ENCODE measurements at regions not wholly inside any gene's neighbourhood (a gene's known extent, or its start where the extent isn't known, plus 50 kb on each side); places are given as distances from the start of the nearest gene placed in this dataset.
"Not testable (repeated sequence)": the region's sequence is repeated elsewhere in the genome, so short reads cannot be mapped to it uniquely, and the experiment has no call there.

DNA sequence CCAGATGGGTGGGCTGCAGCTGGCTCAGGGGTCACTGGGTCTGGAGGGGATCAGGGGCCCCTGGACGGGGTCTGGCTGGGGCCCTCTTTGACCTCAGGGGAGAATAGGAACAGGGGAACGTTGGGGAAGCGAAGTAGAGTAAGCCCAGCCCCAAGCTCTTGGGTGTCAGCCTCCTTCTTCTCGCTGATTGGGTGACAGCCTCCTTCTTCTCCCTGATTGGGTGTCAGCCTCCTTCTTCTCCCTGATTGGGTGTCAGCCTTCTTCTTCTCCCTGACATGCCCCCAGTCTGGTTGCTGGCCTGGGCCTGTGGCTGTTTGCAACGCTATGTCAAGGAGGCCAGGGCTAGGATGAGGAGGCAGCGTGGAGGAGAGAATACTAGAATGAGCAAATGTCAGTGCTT, 76.7 kb upstream of the CASZ1 start:
- DNase-seq = no peak
- CTCF ChIA-PET = no interaction called here
- Mint-ChIP-seq H3K36me3 (ENCODE audit: low read depth) (no peaks in the 10 kb centered on the region), H3K4me3 (no peak overlapping the region), H3K27ac (no peak overlapping the region), H3K27me3 (peaks cover 18% of the 10 kb centered on the region), H3K9me3 (no peaks in the 10 kb centered on the region), H3K4me1 (no peaks in the 10 kb centered on the region)
- POLR2A ChIA-PET = no interaction called here

DNA sequence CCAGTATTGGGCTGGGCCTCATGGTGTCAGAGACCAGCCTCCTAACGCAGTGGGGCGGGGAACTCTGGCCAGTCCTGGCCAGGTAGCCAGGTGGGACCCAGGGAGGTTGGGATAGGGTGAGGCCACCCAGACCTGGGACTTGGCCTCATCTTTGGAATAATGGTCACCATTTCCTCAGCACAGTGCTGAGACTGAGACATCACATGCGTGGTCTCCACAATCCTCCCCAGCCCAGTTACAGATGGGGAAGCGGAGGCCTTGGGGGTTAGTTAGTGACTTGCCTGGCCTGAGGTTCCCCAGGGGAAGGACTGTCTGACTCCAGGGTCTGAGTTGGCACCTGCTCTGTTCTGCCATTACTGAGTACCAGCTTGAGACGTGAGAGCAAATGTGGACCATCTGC, 77.9 kb upstream of the CASZ1 start:
- Mint-ChIP-seq H3K9me3 (no peaks in the 10 kb centered on the region), H3K4me1 (no peaks in the 10 kb centered on the region), H3K27me3 (peaks cover 9% of the 10 kb centered on the region), H3K27ac (no peak overlapping the region), H3K36me3 (ENCODE audit: low read depth) (no peaks in the 10 kb centered on the region), H3K4me3 (no peak overlapping the region)
- ChIA-PET CTCF (no interaction called here), POLR2A (no interaction called here)
- no peak for DNase-seq

GRCh38 chr1:10877894-10878293, 81.4 kb upstream of the CASZ1 start:
- H3K4me1 Mint-ChIP-seq = no peaks in the 10 kb centered on the region
- H3K27ac Mint-ChIP-seq = no peak overlapping the region
- no peak for DNase-seq
- H3K4me3 Mint-ChIP-seq = no peak overlapping the region
- ChIA-PET CTCF (interaction anchor here (0.6 to 1.8 kb wide), 4 partner anchors 37 to 383 kb away, joined by 3 to 5 read pairs (median 4); no protein-coding TSS in a partner anchor), POLR2A (no interaction called here)
- H3K36me3 Mint-ChIP-seq (ENCODE audit: low read depth) = no peaks in the 10 kb centered on the region
- no peaks in the 10 kb centered on the region for H3K9me3 Mint-ChIP-seq
- peaks cover 4% of the 10 kb centered on the region for H3K27me3 Mint-ChIP-seq

DNA sequence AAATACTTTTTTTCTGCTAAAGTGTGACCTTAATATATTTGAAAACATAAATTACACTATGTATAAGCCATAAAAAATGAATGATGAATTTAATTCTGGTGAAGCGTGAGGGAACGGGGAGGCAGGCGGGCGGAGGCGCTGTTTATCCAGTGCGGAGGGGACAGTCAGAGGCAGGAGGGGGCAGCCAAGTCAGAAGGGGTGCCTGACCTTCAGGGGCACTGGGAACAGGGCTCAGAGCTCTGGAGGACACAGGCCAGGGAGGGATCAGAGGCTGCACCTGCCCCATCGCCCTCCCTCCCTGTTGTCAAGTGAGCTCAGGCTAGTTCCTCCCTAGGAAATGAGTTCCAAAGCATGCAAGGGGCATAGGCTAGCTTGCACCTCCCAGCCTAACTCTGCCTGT, 82.0 kb upstream of the CASZ1 start:
- no peak overlapping the region for H3K4me3 Mint-ChIP-seq
- POLR2A ChIA-PET = no interaction called here
- no peaks in the 10 kb centered on the region for H3K36me3 Mint-ChIP-seq (ENCODE audit: low read depth)
- no peaks in the 10 kb centered on the region for H3K9me3 Mint-ChIP-seq
- no peaks in the 10 kb centered on the region for H3K4me1 Mint-ChIP-seq
- no peak for DNase-seq
- CTCF ChIA-PET = interaction anchor here (0.6 to 1.8 kb wide), 4 partner anchors 37 to 383 kb away, joined by 3 to 5 read pairs (median 4); no protein-coding TSS in a partner anchor
- H3K27me3 Mint-ChIP-seq = peaks cover 4% of the 10 kb centered on the region
- H3K27ac Mint-ChIP-seq = no peak overlapping the region

- no peaks in the 10 kb centered on the region for H3K4me1 Mint-ChIP-seq
- ChIA-PET POLR2A (no interaction called here), CTCF (interaction anchor here (0.6 to 1.0 kb wide), 2 partner anchors 21 to 585 kb away, joined by 3 to 4 read pairs; no protein-coding TSS in a partner anchor)
- H3K9me3 Mint-ChIP-seq = no peaks in the 10 kb centered on the region
- H3K36me3 Mint-ChIP-seq (ENCODE audit: low read depth) = no peaks in the 10 kb centered on the region
- H3K4me3 Mint-ChIP-seq = no peak overlapping the region
- no peak for DNase-seq
- H3K27me3 Mint-ChIP-seq = peaks cover 4% of the 10 kb centered on the region
- no peak overlapping the region for H3K27ac Mint-ChIP-seq
Measured at GRCh38 chr1:10880063-10880462, 83.6 kb upstream of the CASZ1 start.

- Mint-ChIP-seq H3K9me3 (no peaks in the 10 kb centered on the region), H3K36me3 (ENCODE audit: low read depth) (no peaks in the 10 kb centered on the region), H3K27ac (no peak overlapping the region), H3K4me1 (no peaks in the 10 kb centered on the region), H3K4me3 (no peak overlapping the region), H3K27me3 (peaks cover 7% of the 10 kb centered on the region)
- no peak for DNase-seq
- ChIA-PET POLR2A (no interaction called here), CTCF (no interaction called here)
Measured at GRCh38 chr1:10881046-10881445, 84.6 kb upstream of the CASZ1 start.

DNA sequence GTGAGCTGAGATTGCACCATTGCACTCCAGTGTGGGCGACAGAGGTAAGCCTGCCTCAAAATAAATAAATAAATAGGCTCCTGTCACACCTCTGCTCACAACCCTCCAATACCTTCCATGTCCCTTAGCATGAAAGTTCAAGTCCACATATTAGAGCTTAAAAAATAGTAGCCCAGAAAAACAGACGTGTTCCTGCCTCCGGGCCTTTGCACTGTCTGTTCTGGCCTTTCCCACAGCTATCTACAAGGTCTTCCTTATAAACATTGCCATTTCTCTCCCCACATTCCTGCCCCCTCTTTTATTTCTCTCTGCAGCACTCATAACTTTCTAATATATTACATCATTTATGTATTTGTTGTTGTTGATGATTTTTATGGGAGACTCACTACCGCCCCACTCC, 85.6 kb upstream of the CASZ1 start:
- Mint-ChIP-seq H3K4me3 (no peak overlapping the region), H3K27me3 (peaks cover 11% of the 10 kb centered on the region), H3K36me3 (ENCODE audit: low read depth) (no peaks in the 10 kb centered on the region), H3K4me1 (no peaks in the 10 kb centered on the region), H3K27ac (no peak overlapping the region), H3K9me3 (no peaks in the 10 kb centered on the region)
- ChIA-PET POLR2A (no interaction called here), CTCF (no interaction called here)
- DNase-seq = no peak

- H3K27ac Mint-ChIP-seq; H3K4me1 Mint-ChIP-seq; CTCF ChIA-PET; DNase-seq; H3K9me3 Mint-ChIP-seq; H3K4me3 Mint-ChIP-seq; H3K36me3 Mint-ChIP-seq (ENCODE audit: low read depth): not testable (repeated sequence)
- H3K27me3 Mint-ChIP-seq = peaks cover 41% of the 10 kb centered on the region
- POLR2A ChIA-PET = interaction anchor here (0.6 kb wide), 1 partner anchor 35 kb away, joined by 7 read pairs; no protein-coding TSS in a partner anchor
Measured at GRCh38 chr1:10887032-10887431, 90.6 kb upstream of the CASZ1 start.

GRCh38 chr1:10888291-10888690, 91.8 kb upstream of the CASZ1 start:
- no peak for DNase-seq
- Mint-ChIP-seq H3K27ac (no peak overlapping the region), H3K4me3 (no peak overlapping the region), H3K4me1 (no peaks in the 10 kb centered on the region), H3K9me3 (no peaks in the 10 kb centered on the region), H3K36me3 (ENCODE audit: low read depth) (no peaks in the 10 kb centered on the region), H3K27me3 (peaks cover 43% of the 10 kb centered on the region)
- ChIA-PET POLR2A (no interaction called here), CTCF (no interaction called here)

DNA sequence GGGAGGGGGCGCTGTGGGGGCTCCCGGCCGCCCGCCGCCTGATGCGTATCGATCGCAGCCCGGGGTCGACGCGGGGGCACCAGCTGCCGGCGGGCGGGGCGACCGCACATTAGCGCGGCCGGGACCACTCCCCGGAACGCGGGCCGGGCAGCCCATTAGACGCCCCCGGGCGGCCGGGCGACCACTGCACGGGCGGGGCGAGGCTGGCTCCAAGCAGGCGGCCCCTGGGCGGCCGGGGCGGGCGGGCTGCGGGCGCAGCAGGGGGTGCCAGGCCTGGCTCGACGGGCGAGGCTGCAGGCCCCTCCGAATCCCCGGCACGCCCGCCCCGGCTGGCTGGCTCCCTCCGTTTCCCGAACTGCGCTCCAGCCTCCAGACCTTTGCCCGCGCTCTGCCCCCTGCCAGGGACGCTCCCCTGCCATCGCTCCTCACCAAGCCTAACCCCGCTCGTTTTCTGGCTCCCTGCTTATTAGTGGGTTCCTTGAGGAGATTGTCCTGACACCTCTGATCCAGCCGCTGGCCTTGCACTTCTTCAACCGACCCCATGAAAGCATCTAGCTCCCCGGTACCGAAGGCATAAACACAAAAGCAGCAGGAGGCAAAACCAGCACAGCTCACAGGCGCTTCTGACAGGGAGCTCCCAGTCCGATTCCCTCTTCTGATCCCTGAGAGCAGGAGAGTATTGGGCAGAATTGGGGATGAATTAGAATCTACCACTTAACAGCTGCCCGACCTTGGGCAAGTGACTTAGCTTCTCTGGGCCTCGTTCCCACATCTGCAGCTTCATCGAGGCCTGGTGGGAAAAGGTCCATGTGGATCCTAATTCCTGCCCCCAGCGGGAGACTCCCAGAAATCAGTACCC, 92.6 kb upstream of the CASZ1 start:
- H3K27me3 Mint-ChIP-seq = peaks cover 46% of the 10 kb centered on the region
- H3K9me3 Mint-ChIP-seq = no peaks in the 10 kb centered on the region
- DNase-seq = no peak
- H3K27ac Mint-ChIP-seq = no peak overlapping the region
- H3K36me3 Mint-ChIP-seq (ENCODE audit: low read depth) = no peaks in the 10 kb centered on the region
- no peaks in the 10 kb centered on the region for H3K4me1 Mint-ChIP-seq
- ChIA-PET CTCF (interaction anchor here (0.6 to 0.8 kb wide), 2 partner anchors 213 to 382 kb away, joined by 3 to 4 read pairs; no protein-coding TSS in a partner anchor), POLR2A (no interaction called here)
- H3K4me3 Mint-ChIP-seq = no peak overlapping the region

DNA sequence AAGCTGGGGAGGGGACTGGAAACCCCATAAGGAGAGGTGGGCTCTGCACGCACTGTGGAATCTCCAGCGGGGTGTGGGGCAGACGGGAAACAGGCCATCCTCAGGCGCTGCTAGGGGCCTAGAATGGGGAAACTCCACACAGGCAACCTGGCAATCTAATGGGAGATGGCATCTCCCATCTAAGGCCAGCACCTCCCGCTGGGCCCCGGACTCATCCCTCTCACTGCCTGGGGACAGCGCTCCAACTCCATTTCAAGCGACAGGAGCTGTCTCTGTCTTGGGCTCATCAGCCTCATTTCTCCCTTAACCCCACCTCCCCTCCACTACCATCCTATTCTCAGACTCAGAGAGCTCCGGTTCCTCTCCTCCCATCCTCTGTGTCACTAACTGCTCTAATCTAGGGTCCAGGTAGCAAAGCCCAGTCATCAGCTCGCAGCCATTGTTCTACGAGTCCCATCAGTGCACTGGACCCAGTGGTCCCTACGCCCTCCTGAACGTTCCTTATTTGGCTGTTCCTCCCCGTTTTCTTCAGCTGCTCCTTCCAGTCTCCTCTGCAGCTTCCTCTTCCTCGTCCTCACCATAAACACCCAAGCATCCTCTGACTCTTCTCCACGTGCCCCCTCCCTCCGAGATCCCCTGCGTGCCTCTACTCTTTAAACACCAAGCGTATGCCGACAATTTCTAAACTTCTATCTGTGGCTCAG, 93.4 kb upstream of the CASZ1 start:
- Mint-ChIP-seq H3K4me3 (no peak overlapping the region), H3K27me3 (peaks cover 46% of the 10 kb centered on the region), H3K36me3 (ENCODE audit: low read depth) (no peaks in the 10 kb centered on the region), H3K27ac (no peak overlapping the region), H3K4me1 (no peaks in the 10 kb centered on the region), H3K9me3 (no peaks in the 10 kb centered on the region)
- DNase-seq = no peak
- POLR2A ChIA-PET = no interaction called here
- CTCF ChIA-PET = interaction anchor here (0.6 to 0.8 kb wide), 2 partner anchors 214 to 382 kb away, joined by 3 to 4 read pairs; no protein-coding TSS in a partner anchor

- Mint-ChIP-seq H3K9me3 (no peaks in the 10 kb centered on the region), H3K27me3 (peaks cover 46% of the 10 kb centered on the region), H3K36me3 (ENCODE audit: low read depth) (no peaks in the 10 kb centered on the region), H3K4me1 (no peaks in the 10 kb centered on the region), H3K4me3 (no peak overlapping the region), H3K27ac (no peak overlapping the region)
- no peak for DNase-seq
- CTCF ChIA-PET = no interaction called here
- POLR2A ChIA-PET = no interaction called here
Measured at GRCh38 chr1:10890491-10891071, 94.1 kb upstream of the CASZ1 start.

DNA sequence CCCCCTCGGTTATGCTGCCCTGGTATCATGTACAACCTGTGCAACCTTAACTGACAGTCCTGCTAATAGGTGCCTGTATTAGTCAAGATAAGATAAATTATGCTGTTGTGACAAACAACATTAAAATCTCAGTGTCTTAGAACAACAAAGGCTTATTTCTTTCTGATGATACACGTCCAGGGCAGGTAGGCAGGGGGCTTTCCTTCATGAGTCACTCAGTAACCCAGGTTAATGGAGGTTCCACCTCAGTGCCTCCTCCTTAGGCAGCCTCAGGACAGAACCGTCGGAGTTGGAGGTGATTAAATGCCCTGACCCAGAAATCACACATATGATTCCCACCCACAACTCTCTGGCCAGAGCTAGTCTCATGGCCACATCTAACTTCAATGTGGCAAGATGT, 94.6 kb upstream of the CASZ1 start:
- Mint-ChIP-seq H3K27me3 (peaks cover 44% of the 10 kb centered on the region), H3K27ac (no peak overlapping the region), H3K4me3 (no peak overlapping the region), H3K36me3 (ENCODE audit: low read depth) (no peaks in the 10 kb centered on the region), H3K4me1 (no peaks in the 10 kb centered on the region), H3K9me3 (no peaks in the 10 kb centered on the region)
- CTCF ChIA-PET = no interaction called here
- DNase-seq = no peak
- POLR2A ChIA-PET = no interaction called here
